ENCODE measurements at regions not wholly inside any gene's neighbourhood (a gene's known extent, or its start where the extent isn't known, plus 50 kb on each side); places are given as distances from the start of the nearest gene placed in this dataset.

GRCh38 chr5:10046676-10047075 lies 203.0 kb downstream of the ATPSCKMT start:
- Histone ChIP-seq H3K36me3 (ENCODE audit: control insufficient read depth in 2 of 2, insufficient read depth in 2 of 2, low read length in 1 of 2) (no peaks in the 10 kb centered on the region), H3K9me3 (ENCODE audit: control insufficient read depth in 2 of 2, insufficient read depth in 1 of 2, low read length in 1 of 2) (peaks cover 0 to 2% of the 10 kb centered on the region in 2 donors), H3K4me3 (ENCODE audit: low read length in 2 of 2) (no peak overlapping the region), H3K27me3 (ENCODE audit: control insufficient read depth in 2 of 2, insufficient read depth in 1 of 2, low read length in 1 of 2) (no peaks in the 10 kb centered on the region), H3K27ac (ENCODE audit: low read depth in 1 of 2, low read length in 1 of 2) (no peak overlapping the region), H3K4me1 (ENCODE audit: control insufficient read depth in 2 of 2, insufficient read depth in 2 of 2, low read length in 2 of 2) (no peaks in the 10 kb centered on the region)
- 79% methylated on average over 7 of the region's 7 CpGs for WGBS
- no peak for DNase-seq (ENCODE audit: low read depth in 6 of 9, low spot score in 9 of 9)

- no peak for DNase-seq (ENCODE audit: low read depth in 6 of 9, low spot score in 9 of 9)
- no peak overlapping the region for H3K27ac ChIP-seq (ENCODE audit: low read depth in 1 of 2, low read length in 1 of 2)
- 91% methylated on average over 6 of the region's 6 CpGs for WGBS
- H3K4me1 ChIP-seq (ENCODE audit: control insufficient read depth in 2 of 2, insufficient read depth in 2 of 2, low read length in 2 of 2) = no peaks in the 10 kb centered on the region
- no peaks in the 10 kb centered on the region for H3K36me3 ChIP-seq (ENCODE audit: control insufficient read depth in 2 of 2, insufficient read depth in 2 of 2, low read length in 1 of 2)
- H3K9me3 ChIP-seq (ENCODE audit: control insufficient read depth in 2 of 2, insufficient read depth in 1 of 2, low read length in 1 of 2) = no peaks in the 10 kb centered on the region
- H3K27me3 ChIP-seq (ENCODE audit: control insufficient read depth in 2 of 2, insufficient read depth in 1 of 2, low read length in 1 of 2) = no peaks in the 10 kb centered on the region
- no peak overlapping the region for H3K4me3 ChIP-seq (ENCODE audit: low read length in 2 of 2)
Observed at GRCh38 chr5:10045376-10045775, 204.3 kb downstream of the ATPSCKMT start.

DNA sequence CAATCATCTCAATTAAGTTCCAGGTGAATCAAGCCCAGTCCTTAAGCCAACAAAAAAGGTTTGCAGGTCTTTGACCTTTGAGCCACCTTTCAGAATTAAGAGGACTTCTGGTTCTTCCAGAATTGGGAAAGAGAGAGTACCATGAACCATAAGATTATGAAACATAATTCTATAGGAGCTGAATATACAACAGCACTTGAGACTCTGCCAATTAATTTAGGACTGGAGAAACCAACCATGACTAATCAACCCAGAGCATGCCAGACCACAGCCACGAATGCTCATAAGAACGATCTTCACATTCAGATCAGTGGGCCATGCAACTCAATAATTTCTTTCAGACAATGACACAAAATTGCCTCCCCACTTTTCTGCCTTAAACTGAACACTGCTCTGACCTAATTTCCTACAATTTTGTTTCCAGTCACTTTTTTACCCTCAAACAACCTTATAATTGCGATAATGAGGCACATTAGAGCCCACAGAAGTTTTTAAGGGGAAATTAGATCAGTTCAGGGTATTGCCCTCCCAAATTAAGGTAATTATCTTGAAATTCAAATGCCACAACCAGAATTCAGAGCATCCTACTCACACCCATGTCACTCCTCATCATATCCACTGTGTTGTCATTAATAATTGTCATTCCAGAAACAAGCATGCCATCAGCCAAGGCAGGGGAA lies 213.4 kb downstream of the ATPSCKMT start:
- Histone ChIP-seq H3K4me3 (ENCODE audit: low read length in 2 of 2) (no peak overlapping the region), H3K4me1 (ENCODE audit: control insufficient read depth in 2 of 2, insufficient read depth in 2 of 2, low read length in 2 of 2) (peaks cover 0 to 3% of the 10 kb centered on the region in 2 donors), H3K27ac (ENCODE audit: low read depth in 1 of 2, low read length in 1 of 2) (no peak overlapping the region), H3K9me3 (ENCODE audit: control insufficient read depth in 2 of 2, insufficient read depth in 1 of 2, low read length in 1 of 2) (no peaks in the 10 kb centered on the region), H3K36me3 (ENCODE audit: control insufficient read depth in 2 of 2, insufficient read depth in 2 of 2, low read length in 1 of 2) (no peaks in the 10 kb centered on the region), H3K27me3 (ENCODE audit: control insufficient read depth in 2 of 2, insufficient read depth in 1 of 2, low read length in 1 of 2) (no peaks in the 10 kb centered on the region)
- whole genome bisulfite sequencing = 89% methylated on average over 3 of the region's 3 CpGs
- no peak for DNase-seq (ENCODE audit: low read depth in 6 of 9, low spot score in 9 of 9)

- 81% methylated on average over 8 of the region's 8 CpGs for WGBS
- Histone ChIP-seq H3K27ac (ENCODE audit: low read depth in 1 of 2, low read length in 1 of 2) (no peak overlapping the region), H3K36me3 (ENCODE audit: control insufficient read depth in 2 of 2, insufficient read depth in 2 of 2, low read length in 1 of 2) (no peaks in the 10 kb centered on the region), H3K9me3 (ENCODE audit: control insufficient read depth in 2 of 2, insufficient read depth in 1 of 2, low read length in 1 of 2) (no peaks in the 10 kb centered on the region), H3K27me3 (ENCODE audit: control insufficient read depth in 2 of 2, insufficient read depth in 1 of 2, low read length in 1 of 2) (no peaks in the 10 kb centered on the region), H3K4me1 (ENCODE audit: control insufficient read depth in 2 of 2, insufficient read depth in 2 of 2, low read length in 2 of 2) (peaks cover 0 to 3% of the 10 kb centered on the region in 2 donors), H3K4me3 (ENCODE audit: low read length in 2 of 2) (no peak overlapping the region)
- no peak for DNase-seq (ENCODE audit: low read depth in 6 of 9, low spot score in 9 of 9)
Observed at GRCh38 chr5:10034001-10034400, 215.7 kb downstream of the ATPSCKMT start.

DNA sequence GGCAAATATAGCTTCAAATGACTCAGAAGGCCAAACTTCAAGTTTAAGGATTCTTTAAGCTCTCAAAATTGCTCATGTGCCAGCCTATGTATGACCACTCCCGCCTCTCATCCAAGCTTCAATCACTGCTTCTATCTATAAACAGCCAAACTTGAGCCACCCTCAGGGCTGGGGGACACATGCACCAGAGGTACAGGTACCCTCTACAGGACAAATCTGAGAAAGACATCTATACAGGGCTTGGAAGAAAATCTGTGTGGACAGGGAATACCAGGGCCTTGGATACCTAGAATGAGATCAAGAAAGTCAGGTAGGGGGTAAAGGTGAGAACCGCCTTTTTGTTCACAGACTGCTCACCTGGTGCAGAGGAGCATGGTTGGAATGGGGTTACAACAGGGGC lies 217.9 kb downstream of the ATPSCKMT start:
- H3K27ac ChIP-seq (ENCODE audit: low read depth in 1 of 2, low read length in 1 of 2) = no peak overlapping the region
- no peaks in the 10 kb centered on the region for H3K36me3 ChIP-seq (ENCODE audit: control insufficient read depth in 2 of 2, insufficient read depth in 2 of 2, low read length in 1 of 2)
- H3K27me3 ChIP-seq (ENCODE audit: control insufficient read depth in 2 of 2, insufficient read depth in 1 of 2, low read length in 1 of 2) = no peaks in the 10 kb centered on the region
- peaks cover 0 to 3% of the 10 kb centered on the region in 2 donors for H3K4me1 ChIP-seq (ENCODE audit: control insufficient read depth in 2 of 2, insufficient read depth in 2 of 2, low read length in 2 of 2)
- no peaks in the 10 kb centered on the region for H3K9me3 ChIP-seq (ENCODE audit: control insufficient read depth in 2 of 2, insufficient read depth in 1 of 2, low read length in 1 of 2)
- H3K4me3 ChIP-seq (ENCODE audit: low read length in 2 of 2) = no peak overlapping the region
- no peak for DNase-seq (ENCODE audit: low read depth in 6 of 9, low spot score in 9 of 9)
- WGBS = 93% methylated on average over 2 of the region's 2 CpGs

DNA sequence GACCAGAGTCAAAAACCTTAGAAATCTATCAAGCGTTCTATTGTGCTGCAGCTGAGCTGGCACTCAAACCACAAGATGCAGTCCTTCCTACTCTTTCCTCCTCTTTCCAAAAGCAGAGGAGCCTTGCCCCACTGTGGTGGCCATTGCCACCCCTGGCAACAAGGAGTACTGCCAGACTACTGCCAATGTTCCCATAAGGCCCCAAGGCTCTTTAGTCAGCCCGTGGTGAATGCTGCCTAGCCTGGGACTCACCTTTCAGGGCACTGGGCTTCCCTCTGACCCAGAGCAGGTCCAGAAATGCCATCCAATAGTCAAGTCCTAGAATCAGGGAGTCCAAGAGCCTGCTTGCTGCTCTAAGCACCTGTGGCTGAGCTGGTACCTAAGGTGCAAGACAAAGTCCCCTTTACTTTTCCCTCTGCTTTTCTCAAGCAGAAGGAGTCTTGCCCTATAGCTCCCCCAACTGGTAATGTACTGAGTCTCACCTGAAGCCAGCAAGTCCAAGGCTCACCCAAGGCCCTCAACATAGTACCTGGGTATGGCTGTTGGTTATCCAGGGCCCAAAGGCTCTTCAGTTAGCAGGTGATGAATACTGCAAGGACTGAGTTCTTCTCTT lies 219.4 kb downstream of the ATPSCKMT start:
- Histone ChIP-seq H3K27ac (ENCODE audit: low read depth in 1 of 2, low read length in 1 of 2) (no peak overlapping the region), H3K4me1 (ENCODE audit: control insufficient read depth in 2 of 2, insufficient read depth in 2 of 2, low read length in 2 of 2) (peaks cover 0 to 3% of the 10 kb centered on the region in 2 donors), H3K4me3 (ENCODE audit: low read length in 2 of 2) (no peak overlapping the region), H3K27me3 (ENCODE audit: control insufficient read depth in 2 of 2, insufficient read depth in 1 of 2, low read length in 1 of 2) (no peaks in the 10 kb centered on the region), H3K9me3 (ENCODE audit: control insufficient read depth in 2 of 2, insufficient read depth in 1 of 2, low read length in 1 of 2) (no peaks in the 10 kb centered on the region), H3K36me3 (ENCODE audit: control insufficient read depth in 2 of 2, insufficient read depth in 2 of 2, low read length in 1 of 2) (no peaks in the 10 kb centered on the region)
- WGBS = 83% methylated on average over 2 of the region's 2 CpGs
- DNase-seq (ENCODE audit: low read depth in 6 of 9, low spot score in 9 of 9) = no peak

- no peak overlapping the region for H3K4me3 ChIP-seq (ENCODE audit: low read length in 2 of 2)
- no peak overlapping the region for H3K27ac ChIP-seq (ENCODE audit: low read depth in 1 of 2, low read length in 1 of 2)
- no peaks in the 10 kb centered on the region for H3K36me3 ChIP-seq (ENCODE audit: control insufficient read depth in 2 of 2, insufficient read depth in 2 of 2, low read length in 1 of 2)
- no peaks in the 10 kb centered on the region for H3K9me3 ChIP-seq (ENCODE audit: control insufficient read depth in 2 of 2, insufficient read depth in 1 of 2, low read length in 1 of 2)
- H3K27me3 ChIP-seq (ENCODE audit: control insufficient read depth in 2 of 2, insufficient read depth in 1 of 2, low read length in 1 of 2) = no peaks in the 10 kb centered on the region
- DNase-seq (ENCODE audit: low read depth in 6 of 9, low spot score in 9 of 9) = no peak
- 90% methylated on average over 3 of the region's 3 CpGs for WGBS
- no peaks in the 10 kb centered on the region for H3K4me1 ChIP-seq (ENCODE audit: control insufficient read depth in 2 of 2, insufficient read depth in 2 of 2, low read length in 2 of 2)
Observed at GRCh38 chr5:10023494-10023893, 226.2 kb downstream of the ATPSCKMT start.

GRCh38 chr5:10021248-10021647 lies 228.4 kb downstream of the ATPSCKMT start:
- no peaks in the 10 kb centered on the region for H3K27me3 ChIP-seq (ENCODE audit: control insufficient read depth in 2 of 2, insufficient read depth in 1 of 2, low read length in 1 of 2)
- no peaks in the 10 kb centered on the region for H3K4me1 ChIP-seq (ENCODE audit: control insufficient read depth in 2 of 2, insufficient read depth in 2 of 2, low read length in 2 of 2)
- no peak overlapping the region for H3K4me3 ChIP-seq (ENCODE audit: low read length in 2 of 2)
- no peak for DNase-seq (ENCODE audit: low read depth in 6 of 9, low spot score in 9 of 9)
- WGBS = 45% methylated on average over 1 of the region's 1 CpG
- H3K27ac ChIP-seq (ENCODE audit: low read depth in 1 of 2, low read length in 1 of 2) = no peak overlapping the region
- H3K9me3 ChIP-seq (ENCODE audit: control insufficient read depth in 2 of 2, insufficient read depth in 1 of 2, low read length in 1 of 2) = peaks cover 0 to 4% of the 10 kb centered on the region in 2 donors
- H3K36me3 ChIP-seq (ENCODE audit: control insufficient read depth in 2 of 2, insufficient read depth in 2 of 2, low read length in 1 of 2) = no peaks in the 10 kb centered on the region

GRCh38 chr5:10019236-10019635 lies 230.5 kb downstream of the ATPSCKMT start:
- H3K4me1 ChIP-seq (ENCODE audit: control insufficient read depth in 2 of 2, insufficient read depth in 2 of 2, low read length in 2 of 2) = no peaks in the 10 kb centered on the region
- 43% methylated on average over 2 of the region's 2 CpGs for WGBS
- peaks cover 0 to 4% of the 10 kb centered on the region in 2 donors for H3K9me3 ChIP-seq (ENCODE audit: control insufficient read depth in 2 of 2, insufficient read depth in 1 of 2, low read length in 1 of 2)
- H3K27me3 ChIP-seq (ENCODE audit: control insufficient read depth in 2 of 2, insufficient read depth in 1 of 2, low read length in 1 of 2) = no peaks in the 10 kb centered on the region
- no peak for DNase-seq (ENCODE audit: low read depth in 6 of 9, low spot score in 9 of 9)
- H3K27ac ChIP-seq (ENCODE audit: low read depth in 1 of 2, low read length in 1 of 2) = no peak overlapping the region
- no peaks in the 10 kb centered on the region for H3K36me3 ChIP-seq (ENCODE audit: control insufficient read depth in 2 of 2, insufficient read depth in 2 of 2, low read length in 1 of 2)
- H3K4me3 ChIP-seq (ENCODE audit: low read length in 2 of 2) = no peak overlapping the region

All from thymus (tissue), 11 donors.